MCF 10A (cell line): ENCODE measurements at regions not wholly inside any gene's neighbourhood (a gene's known extent, or its start where the extent isn't known, plus 50 kb on each side); places are given as distances from the start of the nearest gene placed in this dataset.
"Not testable (repeated sequence)": the region's sequence is repeated elsewhere in the genome, so short reads cannot be mapped to it uniquely, and the experiment has no call there.

ENCODE experiments used
- BruUV-seq: library from RNA; stranded (reverse); fragments of 400-500 nt; replicated peaks from 2 replicates; lab custom pipeline; 2021; lab: Mats Ljungman, UMichigan
- CTCF ChIA-PET: fragments of 300-600 bp; sonication (Branson Sonifier 250); formaldehyde crosslinking; extraction: SDS; loops from one replicate; lab custom pipeline; 2021; ENCODE audit warnings: antibody characterized with exemption, inconsistent platforms; lab: Yijun Ruan, JAX
- POLR2A ChIA-PET: fragments of 300-600, 350-650 bp; sonication (Branson Sonifier 250); formaldehyde crosslinking; extraction: SDS; loops from one replicate; lab custom pipeline; 2020; ENCODE audit warnings: antibody characterized with exemption, inconsistent platforms; lab: Yijun Ruan, JAX
- DNase-seq: peaks from one replicate; pipeline ENCODE4 v3.0.0-alpha.2; 2018; ENCODE audit not compliant: unreplicated experiment
- H3K27ac Mint-ChIP-seq: one replicate; pipeline ENCODE4 v1.8.0; 2022; ENCODE audit warnings: mild to moderate bottlenecking, low read depth, mixed read lengths; ENCODE audit not compliant: unreplicated experiment
- H3K27me3 Mint-ChIP-seq: one replicate; pipeline ENCODE4 v1.8.0; 2022; ENCODE audit warnings: mixed read lengths; ENCODE audit not compliant: insufficient read depth, unreplicated experiment
- H3K36me3 Mint-ChIP-seq: one replicate; pipeline ENCODE4 v1.8.0; 2022; ENCODE audit warnings: mild to moderate bottlenecking, moderate library complexity, mixed read lengths; ENCODE audit not compliant: insufficient read depth, unreplicated experiment
- H3K4me1 Mint-ChIP-seq: one replicate; pipeline ENCODE4 v1.8.0; 2022; ENCODE audit warnings: mixed read lengths; ENCODE audit not compliant: insufficient read depth, unreplicated experiment
- H3K4me3 Mint-ChIP-seq: one replicate; pipeline ENCODE4 v1.8.0; 2022; ENCODE audit warnings: mild to moderate bottlenecking, moderate library complexity, mixed read lengths; ENCODE audit not compliant: unreplicated experiment
- H3K9me3 Mint-ChIP-seq: one replicate; pipeline ENCODE4 v1.8.0; 2022; ENCODE audit warnings: mixed read lengths; ENCODE audit not compliant: unreplicated experiment
- CTCF ChIP-seq: fragments of 200-600 bp; IDR thresholded peaks from one replicate; pipeline ENCODE4 v1.8.0; 2022; ENCODE audit warnings: antibody characterized with exemption, mild to moderate bottlenecking; ENCODE audit not compliant: unreplicated experiment
- intact Hi-C: fragments of 100-400 bp; cut with micrococcal nuclease; formaldehyde crosslinking; loops from 2 replicates; pipeline ENCODE4 v1.14.1; 2022

- ChIA-PET CTCF (interaction anchor here (1.2 kb wide), 1 partner anchor 22 kb away, joined by 4 read pairs; no protein-coding TSS in a partner anchor), POLR2A (interaction anchor here (0.6 to 1.2 kb wide), 2 partner anchors 54 to 115 kb away, joined by 3 read pairs; partner anchors contain the start of gene METAP2)
- intact Hi-C loops, result no loop called here
- TF ChIP-seq CTCF, result no peak
- H3K27ac Mint-ChIP-seq, result no peak overlapping the region
- no peak overlapping the region for H3K4me3 Mint-ChIP-seq
- BruUV-seq, result no TSS peak
- DNase-seq, result no peak
- H3K4me1 Mint-ChIP-seq, result no peaks in the 10 kb centered on the region
- peaks cover 20% of the 10 kb centered on the region for H3K27me3 Mint-ChIP-seq
- H3K36me3 Mint-ChIP-seq, result no peaks in the 10 kb centered on the region
- H3K9me3 Mint-ChIP-seq, result no peaks in the 10 kb centered on the region
Measured at GRCh38 chr12:95358111-95359083, 115.6 kb upstream of the METAP2 start.

GRCh38 chr12:95365912-95366311, 108.0 kb upstream of the METAP2 start:
- ChIA-PET POLR2A (no interaction called here), CTCF (no interaction called here)
- H3K36me3 Mint-ChIP-seq, result peaks cover 6% of the 10 kb centered on the region
- DNase-seq, result no peak
- no TSS peak for BruUV-seq
- H3K27me3 Mint-ChIP-seq, result no peaks in the 10 kb centered on the region
- no peak for TF ChIP-seq CTCF
- no peaks in the 10 kb centered on the region for H3K4me1 Mint-ChIP-seq
- H3K27ac Mint-ChIP-seq, result no peak overlapping the region
- intact Hi-C loops, result no loop called here
- H3K9me3 Mint-ChIP-seq, result no peaks in the 10 kb centered on the region
- H3K4me3 Mint-ChIP-seq, result no peak overlapping the region

GRCh38 chr12:95368931-95369330, 105.0 kb upstream of the METAP2 start:
- intact Hi-C loops, result no loop called here
- DNase-seq, result no peak
- Mint-ChIP-seq H3K36me3 (peaks cover 6% of the 10 kb centered on the region), H3K27ac (no peak overlapping the region), H3K4me1 (no peaks in the 10 kb centered on the region), H3K27me3 (no peaks in the 10 kb centered on the region), H3K4me3 (no peak overlapping the region), H3K9me3 (no peaks in the 10 kb centered on the region)
- no peak for TF ChIP-seq CTCF
- ChIA-PET POLR2A (no interaction called here), CTCF (no interaction called here)
- no TSS peak for BruUV-seq

- no TSS peak for BruUV-seq
- no peaks in the 10 kb centered on the region for H3K9me3 Mint-ChIP-seq
- intact Hi-C loops, result no loop called here
- CTCF ChIA-PET, result no interaction called here
- H3K4me3 Mint-ChIP-seq, result no peak overlapping the region
- H3K4me1 Mint-ChIP-seq, result no peaks in the 10 kb centered on the region
- POLR2A ChIA-PET, result no interaction called here
- no peak for DNase-seq
- no peak overlapping the region for H3K27ac Mint-ChIP-seq
- no peaks in the 10 kb centered on the region for H3K27me3 Mint-ChIP-seq
- no peak for TF ChIP-seq CTCF
- H3K36me3 Mint-ChIP-seq, result peaks cover 6% of the 10 kb centered on the region
Measured at GRCh38 chr12:95371571-95371970, 102.4 kb upstream of the METAP2 start.

- H3K27me3 Mint-ChIP-seq, H3K9me3 Mint-ChIP-seq, DNase-seq, CTCF ChIA-PET, intact Hi-C loops, BruUV-seq, POLR2A ChIA-PET, H3K4me3 Mint-ChIP-seq, H3K27ac Mint-ChIP-seq, H3K4me1 Mint-ChIP-seq, H3K36me3 Mint-ChIP-seq: not testable (repeated sequence)
Measured at GRCh38 chr12:95379481-95379880, 94.5 kb upstream of the METAP2 start.

- DNase-seq, H3K27me3 Mint-ChIP-seq, intact Hi-C loops, H3K4me1 Mint-ChIP-seq, BruUV-seq, H3K27ac Mint-ChIP-seq, H3K4me3 Mint-ChIP-seq, H3K36me3 Mint-ChIP-seq, CTCF ChIA-PET, H3K9me3 Mint-ChIP-seq: not testable (repeated sequence)
- POLR2A ChIA-PET, result interaction anchor here (1.1 kb wide), 1 partner anchor 93 kb away, joined by 5 read pairs; the partner anchor contains the start of gene METAP2
Measured at GRCh38 chr12:95380334-95380733, 93.6 kb upstream of the METAP2 start.
